OCI-M2 (cell line): ENCODE measurements at regions not wholly inside any gene's neighbourhood (a gene's known extent, or its start where the extent isn't known, plus 50 kb on each side); places are given as distances from the start of the nearest gene placed in this dataset.
"Not testable (repeated sequence)": the region's sequence is repeated elsewhere in the genome, so short reads cannot be mapped to it uniquely, and the experiment has no call there.

Experiments
- DNase-seq: peaks from one replicate; lab custom pipeline; 2025; ENCODE audit not compliant: unreplicated experiment; lab: John Stamatoyannopoulos, UW

DNA sequence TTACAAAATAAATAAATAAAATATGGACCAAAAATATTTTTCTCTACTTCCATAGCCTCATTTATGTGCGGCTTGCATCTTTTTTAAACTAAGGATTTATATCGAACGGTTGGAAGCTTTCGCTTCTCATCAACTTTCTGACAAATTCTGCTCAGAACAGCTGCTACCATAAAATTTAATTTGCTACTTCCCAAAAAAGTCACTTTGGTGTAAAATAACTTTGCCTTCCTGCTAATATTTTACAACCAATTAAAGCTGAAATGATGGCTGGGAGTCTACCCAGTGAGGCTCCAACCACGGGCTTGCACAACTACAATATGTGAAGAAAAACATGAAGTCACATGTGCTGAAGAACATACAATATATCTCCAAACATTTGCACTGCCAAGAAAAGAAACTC, 253.1 kb upstream of the NEBL start:
- DNase-seq, result no peak

DNA sequence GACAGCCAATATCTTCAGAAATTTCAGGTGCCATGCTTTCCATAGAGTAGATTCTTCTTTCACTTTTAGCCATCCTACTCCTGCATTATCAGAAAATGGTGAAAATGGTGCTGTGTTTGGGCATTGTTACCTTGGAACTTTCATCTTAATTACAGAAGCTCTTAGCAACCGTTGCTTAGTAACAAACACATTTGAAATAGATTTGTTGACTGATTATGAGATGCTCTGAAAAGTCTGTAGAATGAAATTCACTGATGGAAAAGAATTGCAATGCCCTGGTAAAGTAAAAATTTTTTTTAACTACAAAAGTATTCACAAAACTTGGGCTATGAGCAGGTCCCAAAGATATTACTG, 249.3 kb upstream of the NEBL start:
- DNase-seq, result no peak

DNA sequence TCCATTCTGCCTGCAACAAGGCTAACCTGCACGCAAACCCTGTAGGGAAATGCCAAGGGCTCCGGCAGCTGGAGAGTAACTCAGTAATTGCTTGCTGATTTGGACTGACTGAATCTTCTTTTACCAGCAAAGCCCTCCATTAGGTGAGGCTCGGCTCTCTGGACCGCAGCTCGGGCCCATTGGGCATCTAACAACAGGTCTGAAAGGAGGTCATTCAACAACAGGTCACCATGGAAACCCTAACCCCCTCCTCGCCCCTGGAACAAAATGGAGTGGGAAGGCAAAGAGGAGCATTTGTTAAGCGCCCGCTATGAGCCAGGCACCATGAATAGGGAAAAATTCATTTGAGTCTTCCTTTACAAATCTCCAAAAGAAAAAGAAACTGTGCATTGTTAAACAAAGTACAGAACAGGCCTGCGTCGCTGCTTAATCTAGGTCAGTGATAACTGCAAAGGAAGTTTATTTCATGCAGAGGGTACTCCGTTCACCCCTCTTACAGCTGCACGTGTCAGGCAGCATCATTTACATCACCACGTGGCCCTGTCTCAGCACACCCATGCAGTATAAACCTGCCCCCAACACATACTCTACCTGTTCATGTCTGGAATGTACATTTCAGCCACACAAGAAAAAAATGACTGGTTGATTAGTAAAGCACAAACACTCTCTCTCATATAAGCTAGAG, 248.8 kb upstream of the NEBL start:
- DNase-seq, result no peak

DNA sequence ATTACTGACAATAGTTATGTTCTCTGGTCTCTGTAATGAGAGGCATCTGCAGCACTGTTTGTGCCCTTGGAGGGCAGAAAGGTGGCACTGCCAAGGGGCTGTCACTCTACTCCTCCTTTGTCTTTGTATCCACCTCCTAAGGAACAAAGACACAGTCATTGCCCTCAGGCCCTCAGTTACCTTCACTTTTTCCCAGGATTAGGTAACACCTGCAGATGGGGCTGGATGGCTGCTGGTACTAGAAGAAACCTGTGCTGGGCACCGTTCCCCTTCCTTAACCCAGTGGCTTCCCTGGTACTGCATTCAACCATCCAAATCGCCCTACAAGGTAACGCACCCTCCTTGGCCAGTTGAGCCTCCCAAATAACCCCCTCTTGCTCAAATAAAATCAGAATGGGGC, 246.9 kb upstream of the NEBL start:
- DNase-seq, result no peak

GRCh38 chr10:21141946-21142492, 244.9 kb upstream of the NEBL start:
- DNase-seq, result no peak

- no peak for DNase-seq
Observed at GRCh38 chr10:21138769-21139340, 241.7 kb upstream of the NEBL start.

DNA sequence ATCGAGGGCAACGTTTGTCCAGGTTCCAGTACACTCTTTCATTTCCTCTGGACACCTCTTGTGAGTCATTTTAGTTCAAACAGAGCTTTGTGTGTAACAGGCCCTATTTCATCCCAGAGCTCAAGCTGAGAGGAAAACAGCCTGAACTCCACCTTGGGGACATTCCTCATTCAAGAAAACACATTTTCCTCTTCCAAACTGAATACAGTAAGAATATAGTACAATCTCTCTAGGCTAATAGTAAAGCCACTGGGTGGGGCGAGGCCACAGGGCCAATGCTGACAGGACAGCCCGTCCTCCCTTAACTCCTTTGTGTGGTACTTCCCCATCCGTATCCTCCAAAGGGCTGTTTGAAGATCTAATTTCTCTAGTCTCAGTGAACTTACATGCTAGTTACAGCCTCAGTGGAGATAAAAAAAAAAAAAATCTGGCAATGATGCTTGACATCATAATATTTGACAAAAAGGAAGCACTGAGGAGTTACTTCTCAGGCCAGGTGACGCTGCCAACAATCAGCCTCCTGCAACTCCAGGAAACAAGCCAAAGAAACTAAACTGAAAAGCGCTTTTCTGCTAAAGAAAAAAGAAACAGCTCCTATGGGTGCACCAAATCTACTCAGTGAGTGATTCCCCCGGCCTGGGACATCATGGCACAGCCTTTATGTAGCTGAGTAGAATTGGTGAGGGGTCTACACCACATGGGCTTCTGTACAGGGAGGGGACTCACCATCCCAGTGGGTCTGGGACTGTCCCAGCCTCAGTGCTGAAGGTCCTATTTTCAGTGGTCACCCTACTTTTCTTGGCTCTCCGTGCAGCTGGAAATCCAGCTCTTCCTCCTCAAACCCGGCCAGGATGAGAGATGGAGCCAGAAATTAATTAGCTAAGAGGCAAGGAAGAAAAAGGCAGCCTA, 238.2 kb upstream of the NEBL start:
- DNase-seq, result no peak

GRCh38 chr10:21134645-21135022, 237.5 kb upstream of the NEBL start:
- DNase-seq, result no peak

DNA sequence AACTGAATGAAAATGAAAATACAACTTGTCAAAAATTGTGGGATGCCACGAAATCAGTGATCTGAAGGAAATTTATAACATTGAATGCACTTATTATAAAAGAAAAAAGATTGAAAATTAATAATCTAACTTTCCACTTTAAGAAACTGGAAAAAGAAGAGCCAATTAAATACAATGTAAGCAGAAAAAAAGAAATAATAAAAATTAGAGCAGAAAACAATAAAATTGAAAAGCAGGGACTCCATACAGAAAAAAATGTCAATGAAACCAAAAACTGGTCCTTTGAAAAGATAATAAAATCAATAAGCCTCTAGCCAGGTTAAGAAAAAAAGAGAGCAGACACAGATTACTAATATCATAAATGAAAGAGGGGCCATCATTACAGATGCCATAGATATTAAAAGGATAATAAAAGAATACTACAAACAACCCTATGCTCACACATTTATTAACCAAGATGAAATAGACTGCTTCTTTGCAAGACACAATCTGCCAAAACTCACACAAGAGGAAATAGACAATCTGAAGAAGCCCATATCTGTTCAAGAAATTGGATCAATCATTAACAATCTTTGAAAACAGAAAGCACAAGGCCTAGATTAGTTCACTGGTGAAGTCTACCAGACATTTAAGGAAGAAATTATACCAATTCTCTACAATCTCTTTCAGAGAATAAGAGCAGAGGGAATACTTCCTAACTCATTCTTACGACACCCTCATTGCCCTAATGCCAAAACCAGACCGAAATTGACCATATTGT, 233.8 kb upstream of the NEBL start:
- DNase-seq, result no peak

- no peak for DNase-seq
Observed at GRCh38 chr10:21130108-21130507, 233.0 kb upstream of the NEBL start.

DNA sequence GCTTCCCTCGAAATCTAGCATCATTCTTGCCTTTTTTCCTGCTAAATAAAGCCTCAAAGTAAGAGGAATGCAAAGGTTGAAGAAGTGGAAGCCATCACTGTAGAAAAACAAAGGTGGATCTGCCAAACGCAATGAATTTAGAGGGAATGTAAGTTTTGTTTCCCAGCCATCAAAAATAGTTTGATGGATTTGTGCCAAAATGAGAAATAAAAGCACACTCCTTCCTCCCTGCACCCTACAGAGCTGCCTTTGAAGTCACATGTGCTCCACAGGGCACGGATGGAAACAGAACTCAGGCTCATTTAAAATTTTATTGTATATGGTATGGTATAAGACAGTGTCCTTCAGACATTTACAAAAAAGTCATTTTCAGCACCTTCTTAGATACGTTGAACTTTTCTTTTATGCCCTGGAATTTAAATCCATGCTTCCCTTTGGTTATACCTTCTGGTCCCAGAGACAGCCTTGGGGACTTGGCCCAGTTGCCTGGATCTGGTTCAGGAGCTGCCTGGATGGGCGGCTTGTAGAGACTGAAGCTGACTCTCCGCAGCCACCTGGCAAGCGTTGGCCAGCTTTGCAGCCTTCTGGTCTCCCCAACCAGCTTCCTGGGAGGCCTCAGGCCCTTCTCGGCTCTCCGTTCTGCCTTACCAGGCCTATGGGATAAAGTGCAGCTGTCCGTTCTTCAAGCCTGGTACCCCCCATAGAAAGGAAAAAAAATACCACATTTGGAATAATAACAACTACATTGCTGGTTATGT, 228.5 kb upstream of the NEBL start:
- DNase-seq, result no peak

DNA sequence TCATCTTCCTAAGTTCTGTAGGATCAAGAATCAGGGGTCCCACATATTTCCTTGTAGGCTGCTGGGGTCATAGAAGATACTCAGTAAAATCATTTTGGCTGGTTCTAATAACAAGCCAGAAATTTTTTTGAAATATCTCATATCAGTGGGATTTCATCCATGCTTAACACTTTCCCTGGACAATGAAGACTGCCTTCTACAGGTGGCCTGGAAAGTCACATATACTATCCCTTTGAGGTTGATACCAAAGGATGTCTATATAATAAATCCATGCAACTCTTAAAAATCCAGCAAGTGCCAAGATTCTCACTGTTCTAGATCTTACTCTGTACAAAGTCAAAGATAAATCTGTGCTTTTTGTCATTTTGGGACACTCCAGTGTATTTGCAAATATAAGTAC, 225.8 kb upstream of the NEBL start:
- no peak for DNase-seq

DNA sequence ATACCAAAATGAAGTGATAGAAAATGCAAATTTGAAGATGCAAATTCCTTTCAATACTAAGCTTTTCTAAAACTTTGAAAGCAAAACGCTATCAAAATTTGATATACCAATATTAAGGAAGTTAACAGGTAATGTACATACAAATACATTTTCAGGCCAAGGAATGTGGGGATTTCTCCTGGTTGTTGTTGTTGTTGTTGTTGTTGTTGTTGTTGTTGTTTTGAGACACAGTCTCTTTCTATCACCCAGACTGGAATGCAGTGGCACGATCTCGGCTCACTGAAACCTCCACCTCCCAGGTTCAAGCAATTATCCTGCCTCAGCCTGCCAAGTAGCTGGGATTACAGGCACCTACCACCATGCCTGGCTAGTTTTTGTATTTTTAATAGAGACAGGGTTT, 224.7 kb upstream of the NEBL start:
- DNase-seq, result not testable (repeated sequence)

GRCh38 chr10:21114683-21115082, 217.6 kb upstream of the NEBL start:
- no peak for DNase-seq

DNA sequence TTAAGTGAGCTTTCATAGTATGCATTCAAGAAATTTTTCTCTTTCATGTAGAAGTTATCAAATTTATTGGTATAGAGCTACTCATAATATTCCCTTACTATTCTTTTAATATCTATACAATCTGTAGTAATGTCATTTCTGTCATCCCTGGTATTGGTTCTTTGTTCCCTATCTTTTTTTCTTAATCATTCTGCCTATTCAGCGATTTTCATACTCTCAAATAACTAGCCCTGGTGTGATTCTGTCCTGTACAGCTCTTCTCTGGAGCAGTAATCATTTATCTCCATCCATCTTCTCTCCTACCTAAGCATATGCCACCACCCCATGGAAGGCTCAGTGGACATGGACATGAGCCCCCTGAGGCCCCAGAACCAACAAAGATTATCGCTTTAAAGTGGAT, 213.2 kb upstream of the NEBL start:
- no peak for DNase-seq

GRCh38 chr10:21106931-21107330, 209.8 kb upstream of the NEBL start:
- DNase-seq, result not testable (repeated sequence)

GRCh38 chr10:21105331-21105730, 208.2 kb upstream of the NEBL start:
- DNase-seq, result not testable (repeated sequence)

DNA sequence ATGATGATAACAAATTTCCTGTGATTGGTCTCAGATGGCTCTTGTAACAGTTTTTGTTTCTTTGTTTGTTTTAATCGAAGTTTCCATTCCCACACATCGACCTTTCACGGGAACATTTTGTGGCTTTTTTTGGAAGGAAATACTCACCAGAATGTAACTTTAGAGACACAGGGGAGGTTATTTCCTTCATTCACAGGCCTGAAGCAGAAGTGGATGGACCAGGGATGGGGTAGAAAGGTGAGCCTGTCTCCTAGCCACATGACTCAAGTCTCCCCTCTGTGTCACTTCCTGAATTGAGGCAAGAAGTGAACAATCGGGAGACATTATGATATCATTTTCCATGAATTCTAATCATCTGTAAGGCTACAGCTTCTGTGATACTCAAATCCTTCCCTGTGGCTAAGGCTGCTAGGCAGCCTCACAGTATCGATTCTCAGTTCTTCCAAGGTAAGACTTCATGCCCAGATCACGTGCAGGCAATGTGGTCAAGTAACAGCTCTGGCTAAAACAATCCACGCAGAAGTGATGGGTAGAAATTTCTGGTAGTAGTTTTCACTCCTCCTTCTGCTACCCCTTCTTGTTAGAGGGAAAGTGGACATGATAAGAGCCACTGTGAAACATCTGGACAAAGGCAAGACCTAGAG, 203.9 kb upstream of the NEBL start:
- DNase-seq, result no peak

- DNase-seq, result no peak
Observed at GRCh38 chr10:21100190-21100589, 203.1 kb upstream of the NEBL start.
